ENCODE measurements at regions not wholly inside any gene's neighbourhood (a gene's known extent, or its start where the extent isn't known, plus 50 kb on each side); places are given as distances from the start of the nearest gene placed in this dataset.

DNA sequence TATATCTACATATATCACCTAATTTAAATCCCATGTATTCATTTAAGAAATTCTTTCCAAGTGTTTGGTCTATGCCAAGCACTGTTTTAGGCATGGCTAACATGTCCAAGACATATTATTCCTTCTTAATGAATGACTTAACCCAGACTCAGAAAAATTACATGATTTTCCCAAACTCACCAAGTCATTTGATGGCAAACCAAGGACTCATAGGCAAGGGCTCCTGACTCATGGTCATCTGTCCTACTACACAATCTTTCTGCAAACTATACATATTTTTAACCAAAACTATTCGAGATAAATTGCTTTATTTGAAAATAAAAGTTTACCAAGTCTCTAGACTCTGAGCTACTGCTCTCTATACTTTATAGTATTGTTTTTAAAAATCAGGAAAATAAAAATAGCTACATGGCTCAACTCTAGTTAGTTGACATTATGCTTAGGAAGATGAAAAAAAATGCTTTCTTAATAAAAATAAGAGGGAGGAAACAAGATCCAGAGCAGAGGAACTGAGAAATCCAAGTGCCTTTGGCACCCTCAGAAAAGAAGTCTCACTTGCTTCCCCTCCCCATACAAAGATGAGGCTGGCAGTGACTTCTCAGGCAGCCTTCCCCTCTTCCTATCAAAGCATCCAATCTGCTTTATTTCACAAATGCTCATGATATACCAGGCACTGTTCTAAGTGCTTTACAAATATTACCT is 182.2 kb downstream of the RSL24D1 start:
- no peak overlapping the region for H3K27ac Mint-ChIP-seq
- peaks cover 4 to 15% of the 10 kb centered on the region in 2 donors for H3K27me3 Mint-ChIP-seq
- H3K4me1 Mint-ChIP-seq (ENCODE audit: low read depth in 2 of 2): no peaks in the 10 kb centered on the region
- DNase-seq (no peak), ATAC-seq (replicated peaks) (no peak)
- H3K4me3 Mint-ChIP-seq: no peak overlapping the region
- no peaks in the 10 kb centered on the region for H3K9me3 Mint-ChIP-seq
- H3K36me3 Mint-ChIP-seq (ENCODE audit: insufficient read depth): no peaks in the 10 kb centered on the region

DNA sequence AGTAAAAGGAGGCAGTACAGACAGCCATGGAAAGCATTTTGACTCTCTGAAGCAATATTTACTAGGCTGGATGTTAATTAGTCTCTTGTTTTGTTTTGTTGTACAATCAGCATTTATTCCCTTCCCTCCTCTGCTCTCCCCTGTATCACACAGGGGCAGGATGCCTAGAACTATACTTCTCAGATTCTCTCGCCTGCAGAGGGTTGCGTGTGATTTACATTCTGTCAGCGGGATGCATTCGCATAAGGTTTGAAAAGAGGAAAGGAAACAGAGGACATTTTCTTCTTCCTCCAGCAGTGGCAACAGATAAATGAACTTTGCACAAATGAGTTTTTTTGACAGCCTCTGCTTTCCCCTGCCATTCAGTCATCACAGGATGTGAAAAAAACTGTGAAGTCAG is 188.3 kb downstream of the RSL24D1 start:
- H3K9me3 Mint-ChIP-seq: no peaks in the 10 kb centered on the region

GRCh38 chr15:55007561-55007960 is 189.2 kb downstream of the RSL24D1 start:
- no peak overlapping the region for H3K27ac Mint-ChIP-seq
- no peaks in the 10 kb centered on the region for H3K27me3 Mint-ChIP-seq
- H3K36me3 Mint-ChIP-seq (ENCODE audit: insufficient read depth): no peaks in the 10 kb centered on the region
- H3K9me3 Mint-ChIP-seq: no peaks in the 10 kb centered on the region
- no peak for DNase-seq
- no peaks in the 10 kb centered on the region for H3K4me1 Mint-ChIP-seq (ENCODE audit: low read depth in 2 of 2)
- no peak for ATAC-seq (replicated peaks)
- H3K4me3 Mint-ChIP-seq: no peak overlapping the region

More for the DNA sequence above, 188.3 kb downstream of the RSL24D1 start:
- DNase-seq (no peak), ATAC-seq (replicated peaks) (no peak)
- H3K4me3 Mint-ChIP-seq: no peak overlapping the region
- no peaks in the 10 kb centered on the region for H3K27me3 Mint-ChIP-seq
- no peak overlapping the region for H3K27ac Mint-ChIP-seq
- H3K4me1 Mint-ChIP-seq (ENCODE audit: low read depth in 2 of 2): no peaks in the 10 kb centered on the region
- no peaks in the 10 kb centered on the region for H3K36me3 Mint-ChIP-seq (ENCODE audit: insufficient read depth)

- H3K4me1 Mint-ChIP-seq (ENCODE audit: low read depth in 2 of 2): no peaks in the 10 kb centered on the region
- ATAC-seq (replicated peaks) (no peak), DNase-seq (no peak)
- H3K27me3 Mint-ChIP-seq: no peaks in the 10 kb centered on the region
- H3K4me3 Mint-ChIP-seq: no peak overlapping the region
- no peaks in the 10 kb centered on the region for H3K9me3 Mint-ChIP-seq
- no peak overlapping the region for H3K27ac Mint-ChIP-seq
- no peaks in the 10 kb centered on the region for H3K36me3 Mint-ChIP-seq (ENCODE audit: insufficient read depth)
Measured at GRCh38 chr15:55005679-55006078, 191.1 kb downstream of the RSL24D1 start.

- Mint-ChIP-seq H3K4me1 (ENCODE audit: low read depth in 2 of 2) (no peaks in the 10 kb centered on the region), H3K4me3 (no peak overlapping the region), H3K27ac (no peak overlapping the region), H3K9me3 (no peaks in the 10 kb centered on the region), H3K27me3 (no peaks in the 10 kb centered on the region), H3K36me3 (ENCODE audit: insufficient read depth) (no peaks in the 10 kb centered on the region)
- ATAC-seq (replicated peaks): no peak
- no peak for DNase-seq
Measured at GRCh38 chr15:55003965-55004873, 192.5 kb downstream of the RSL24D1 start.

- no peaks in the 10 kb centered on the region for H3K36me3 Mint-ChIP-seq (ENCODE audit: insufficient read depth)
- peaks cover 2 to 5% of the 10 kb centered on the region in 2 donors for H3K27me3 Mint-ChIP-seq
- H3K4me3 Mint-ChIP-seq: no peak overlapping the region
- no peak overlapping the region for H3K27ac Mint-ChIP-seq
- H3K9me3 Mint-ChIP-seq: no peaks in the 10 kb centered on the region
- no peaks in the 10 kb centered on the region for H3K4me1 Mint-ChIP-seq (ENCODE audit: low read depth in 2 of 2)
- ATAC-seq (replicated peaks): no peak
- no peak for DNase-seq
Measured at GRCh38 chr15:54998661-54999060, 198.1 kb downstream of the RSL24D1 start.

DNA sequence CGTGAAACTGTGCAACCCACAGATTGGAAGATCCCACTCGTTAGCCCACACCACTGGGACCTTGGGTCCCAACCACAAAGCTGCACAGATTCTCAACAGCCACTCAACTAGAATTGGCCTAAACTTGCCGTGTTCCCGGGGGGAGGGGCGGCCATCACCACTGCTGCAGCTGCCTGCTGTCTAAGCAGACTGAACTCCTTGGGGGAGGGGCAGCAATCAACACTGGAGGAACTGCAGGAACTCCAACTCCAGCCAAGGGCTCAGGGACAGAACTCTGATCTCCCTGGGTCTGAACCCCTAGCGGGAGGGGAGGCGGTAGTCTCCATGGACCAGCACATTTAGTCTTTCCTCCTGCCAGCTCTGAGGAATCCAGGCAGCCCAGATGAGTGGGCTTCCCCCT is 205.9 kb downstream of the RSL24D1 start:
- Mint-ChIP-seq H3K36me3 (ENCODE audit: insufficient read depth) (no peaks in the 10 kb centered on the region), H3K4me3 (no peak overlapping the region), H3K27me3 (peaks cover 22 to 35% of the 10 kb centered on the region in 2 donors), H3K27ac (no peak overlapping the region), H3K9me3 (peaks cover 6% of the 10 kb centered on the region in 2 donors), H3K4me1 (ENCODE audit: low read depth in 2 of 2) (no peaks in the 10 kb centered on the region)
- ATAC-seq (replicated peaks) (no peak), DNase-seq (no peak)

GRCh38 chr15:54987881-54988280 is 208.9 kb downstream of the RSL24D1 start:
- Mint-ChIP-seq H3K4me1 (ENCODE audit: low read depth in 2 of 2) (no peaks in the 10 kb centered on the region), H3K27me3 (peaks cover 22 to 29% of the 10 kb centered on the region in 2 donors), H3K27ac (no peak overlapping the region), H3K9me3 (peaks cover 6 to 8% of the 10 kb centered on the region in 2 donors), H3K36me3 (ENCODE audit: insufficient read depth) (no peaks in the 10 kb centered on the region), H3K4me3 (no peak overlapping the region)
- ATAC-seq (replicated peaks) (no peak), DNase-seq (no peak)

DNA sequence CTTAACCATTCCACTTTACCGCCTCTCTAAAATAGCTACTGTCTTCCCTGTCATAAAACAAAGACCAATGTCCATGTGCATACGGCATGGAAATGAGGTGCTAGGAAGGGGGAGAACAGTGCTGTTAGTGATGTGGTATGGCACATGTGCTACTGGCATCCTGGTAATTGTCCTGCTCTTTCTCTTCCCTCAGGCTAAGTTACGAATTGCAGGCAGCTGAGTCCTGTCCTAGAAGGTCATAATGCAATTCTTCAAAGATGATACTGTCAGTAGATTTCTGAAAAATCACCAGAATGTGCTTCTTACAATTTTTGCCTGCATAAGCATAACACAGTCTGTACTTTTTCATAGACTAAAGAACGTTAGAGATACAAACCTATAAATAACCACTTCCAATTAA is 216.8 kb downstream of the RSL24D1 start:
- Mint-ChIP-seq H3K27me3 (peaks cover 14 to 16% of the 10 kb centered on the region in 2 donors), H3K4me3 (no peak overlapping the region), H3K9me3 (peaks cover 0 to 1% of the 10 kb centered on the region in 2 donors), H3K27ac (no peak overlapping the region), H3K36me3 (ENCODE audit: insufficient read depth) (no peaks in the 10 kb centered on the region), H3K4me1 (ENCODE audit: low read depth in 2 of 2) (no peaks in the 10 kb centered on the region)
- no peak for DNase-seq
- no peak for ATAC-seq (replicated peaks)

DNA sequence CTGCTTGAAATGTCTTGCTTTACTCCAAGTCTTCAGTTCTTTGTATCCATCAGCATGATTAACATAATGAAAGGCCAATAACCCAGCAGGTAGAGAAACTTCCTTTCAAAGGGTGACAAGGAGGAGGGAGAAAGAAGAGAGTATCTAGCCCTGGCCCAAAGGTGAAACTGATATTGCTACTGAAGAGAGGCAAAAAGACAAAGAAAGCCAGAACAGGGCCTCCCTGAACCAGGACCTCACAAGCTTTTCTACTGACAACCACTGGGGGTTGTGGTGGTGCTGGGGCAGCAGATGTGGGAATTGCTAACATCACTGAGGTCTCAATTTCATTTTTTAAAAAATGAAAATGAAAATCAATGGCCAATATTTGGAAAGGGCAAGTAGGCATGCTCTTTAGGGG is 234.1 kb downstream of the RSL24D1 start:
- ATAC-seq (replicated peaks) (no peak), DNase-seq (no peak)
- H3K9me3 Mint-ChIP-seq: peaks cover 0 to 14% of the 10 kb centered on the region in 2 donors
- no peaks in the 10 kb centered on the region for H3K4me1 Mint-ChIP-seq (ENCODE audit: low read depth in 2 of 2)
- H3K27ac Mint-ChIP-seq: no peak overlapping the region
- H3K36me3 Mint-ChIP-seq (ENCODE audit: insufficient read depth): no peaks in the 10 kb centered on the region
- no peak overlapping the region for H3K4me3 Mint-ChIP-seq
- H3K27me3 Mint-ChIP-seq: peaks cover 17 to 24% of the 10 kb centered on the region in 2 donors

DNA sequence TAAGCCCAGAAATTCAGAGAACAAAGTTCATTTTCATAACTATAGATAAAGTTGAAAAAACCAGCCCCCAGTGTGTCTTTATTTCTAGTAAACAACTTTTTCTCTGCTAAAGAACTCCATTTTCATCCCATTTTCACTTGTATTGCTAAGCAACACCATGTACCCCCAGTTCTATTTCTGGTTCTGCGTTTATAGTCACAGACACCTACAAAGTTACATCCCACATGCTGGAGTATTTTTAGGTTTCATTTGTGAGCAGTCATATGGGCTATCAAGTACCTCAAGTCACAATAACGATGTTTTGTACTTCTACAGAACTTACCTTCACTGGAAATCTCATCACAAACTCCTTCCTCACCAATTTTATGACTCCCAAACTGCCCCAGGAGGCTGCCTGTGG is 236.5 kb downstream of the RSL24D1 start:
- Mint-ChIP-seq H3K4me1 (ENCODE audit: low read depth in 2 of 2) (no peaks in the 10 kb centered on the region), H3K27me3 (peaks cover 17 to 24% of the 10 kb centered on the region in 2 donors), H3K27ac (no peak overlapping the region), H3K4me3 (no peak overlapping the region), H3K36me3 (ENCODE audit: insufficient read depth) (no peaks in the 10 kb centered on the region), H3K9me3 (no peaks in the 10 kb centered on the region)
- DNase-seq (no peak), ATAC-seq (replicated peaks) (no peak)

DNA sequence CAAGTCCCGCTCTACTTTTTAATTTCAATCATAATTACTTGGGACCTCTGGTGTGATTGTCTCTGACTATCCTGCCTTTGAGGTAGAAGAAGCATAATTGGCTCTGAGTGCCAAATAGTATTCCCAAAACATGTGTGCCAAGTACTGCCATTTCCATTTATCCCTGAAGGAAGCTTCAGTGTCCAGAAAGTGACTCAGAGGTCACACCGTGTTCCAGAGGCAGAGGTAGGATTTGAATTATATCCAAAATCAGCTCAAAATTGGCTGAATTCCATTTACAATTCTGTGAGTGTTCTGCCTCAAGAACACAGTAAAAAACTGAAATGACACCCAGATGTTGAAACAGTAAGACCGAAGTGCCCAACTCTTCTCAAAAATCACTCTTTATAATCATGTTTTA is 255.3 kb downstream of the RSL24D1 start:
- DNase-seq (no peak), ATAC-seq (replicated peaks) (no peak)
- H3K27ac Mint-ChIP-seq: no peak overlapping the region
- H3K4me3 Mint-ChIP-seq: no peak overlapping the region
- no peaks in the 10 kb centered on the region for H3K36me3 Mint-ChIP-seq (ENCODE audit: insufficient read depth)
- no peaks in the 10 kb centered on the region for H3K9me3 Mint-ChIP-seq
- peaks cover 10 to 26% of the 10 kb centered on the region in 2 donors for H3K27me3 Mint-ChIP-seq
- H3K4me1 Mint-ChIP-seq (ENCODE audit: low read depth in 2 of 2): no peaks in the 10 kb centered on the region

DNA sequence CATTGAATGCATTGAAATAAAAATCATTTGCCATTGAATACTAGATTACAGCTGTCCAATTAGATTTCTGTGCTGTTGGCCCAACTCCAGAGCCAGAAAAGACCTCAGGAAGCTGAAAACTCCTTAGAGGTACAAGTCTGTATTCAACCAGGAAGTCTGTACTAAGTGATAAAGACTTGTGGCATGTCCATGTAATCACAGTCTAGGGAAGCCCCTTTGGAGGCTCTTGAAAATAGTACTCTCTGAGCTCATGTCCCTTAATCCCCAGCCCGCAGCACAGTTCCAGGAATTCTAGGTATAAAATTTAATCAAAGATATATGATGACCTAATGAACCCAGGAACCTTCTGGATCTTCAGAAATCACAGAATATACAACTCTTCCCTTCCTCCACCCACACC is 279.4 kb downstream of the RSL24D1 start:
- Mint-ChIP-seq H3K9me3 (no peaks in the 10 kb centered on the region), H3K4me3 (no peak overlapping the region), H3K36me3 (ENCODE audit: insufficient read depth) (no peaks in the 10 kb centered on the region), H3K27ac (no peak overlapping the region), H3K4me1 (ENCODE audit: low read depth in 2 of 2) (no peaks in the 10 kb centered on the region), H3K27me3 (no peaks in the 10 kb centered on the region)
- DNase-seq: no peak
- ATAC-seq (replicated peaks): no peak

DNA sequence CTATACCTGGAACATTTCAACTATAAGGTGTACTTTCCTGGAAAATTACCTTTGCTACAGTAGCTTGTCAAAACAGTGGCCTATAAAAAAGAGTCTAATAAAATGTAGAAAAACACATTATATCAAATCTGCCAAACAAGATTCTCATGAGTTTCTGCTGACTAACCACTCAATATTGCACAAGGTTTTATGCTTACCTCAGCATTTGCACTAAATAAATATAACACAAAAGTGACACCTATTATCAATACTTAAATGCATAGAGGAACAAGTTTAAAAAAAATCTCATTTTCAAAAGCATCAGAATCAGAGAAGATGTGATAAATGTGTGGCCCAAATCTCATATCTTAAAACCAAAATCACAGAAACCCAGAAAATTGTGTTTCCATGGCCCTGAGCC is 281.4 kb downstream of the RSL24D1 start:
- H3K36me3 Mint-ChIP-seq (ENCODE audit: insufficient read depth): no peaks in the 10 kb centered on the region
- H3K4me1 Mint-ChIP-seq (ENCODE audit: low read depth in 2 of 2): no peaks in the 10 kb centered on the region
- no peaks in the 10 kb centered on the region for H3K9me3 Mint-ChIP-seq
- no peak for ATAC-seq (replicated peaks)
- DNase-seq: no peak
- no peak overlapping the region for H3K4me3 Mint-ChIP-seq
- H3K27me3 Mint-ChIP-seq: no peaks in the 10 kb centered on the region
- no peak overlapping the region for H3K27ac Mint-ChIP-seq
